HepG2 (cell line): ENCODE measurements at regions not wholly inside any gene's neighbourhood (a gene's known extent, or its start where the extent isn't known, plus 50 kb on each side); places are given as distances from the start of the nearest gene placed in this dataset.

Source experiments
- NFYB ChIP-seq: sonication (generic); formaldehyde crosslinking; IDR thresholded peaks from 2 replicates; pipeline ENCODE4 v1.4.0; 2020; ENCODE audit warnings: missing genetic modification reagents
- ZBTB40 ChIP-seq, 2 experiments: fragments of 450-650 bp in 1 of 2; sonication (generic) in 1 of 2; formaldehyde crosslinking in 1 of 2; IDR thresholded peaks; 2 replicates each; pipeline versions ENCODE4 v1.6.1 to v1.8.0; 2016 to 2022; ENCODE audit warnings: antibody characterized with exemption in 1 of 2, mild to moderate bottlenecking in 1 of 2, missing genetic modification reagents in 1 of 2
- ZSCAN20 ChIP-seq: sonication (generic); formaldehyde crosslinking; IDR thresholded peaks from 2 replicates; pipeline ENCODE4 v1.4.0; 2020; ENCODE audit warnings: missing genetic modification reagents, mild to moderate bottlenecking, borderline replicate concordance

- TF ChIP-seq ZBTB40 (IDR thresholded peaks at IDR 0.05) (no peak), ZBTB40 (CRISPR knock-in tag; IDR thresholded peaks at IDR 0.05) (no peak), NFYB (CRISPR knock-in tag) (no peak), ZSCAN20 (CRISPR knock-in tag) (no peak)
- TF ChIP-seq, all 625 proteins: peak for 0
Measured at GRCh38 chr7:84686373-84686772, 491.8 kb upstream of the SEMA3A start (continued).
